Hindlimb muscle (tissue), 1 donor: ENCODE measurements at regions not wholly inside any gene's neighbourhood (a gene's known extent, or its start where the extent isn't known, plus 50 kb on each side); places are given as distances from the start of the nearest gene placed in this dataset.
"Not testable (repeated sequence)": the region's sequence is repeated elsewhere in the genome, so short reads cannot be mapped to it uniquely, and the experiment has no call there.

Experiments used
- DNase-seq: peaks from one replicate; pipeline ENCODE4 v3.0.0-alpha.2; 2013

- no peak for DNase-seq
Measured at GRCh38 chr14:84976805-84977204, 553.1 kb upstream of the FLRT2 start.

DNA sequence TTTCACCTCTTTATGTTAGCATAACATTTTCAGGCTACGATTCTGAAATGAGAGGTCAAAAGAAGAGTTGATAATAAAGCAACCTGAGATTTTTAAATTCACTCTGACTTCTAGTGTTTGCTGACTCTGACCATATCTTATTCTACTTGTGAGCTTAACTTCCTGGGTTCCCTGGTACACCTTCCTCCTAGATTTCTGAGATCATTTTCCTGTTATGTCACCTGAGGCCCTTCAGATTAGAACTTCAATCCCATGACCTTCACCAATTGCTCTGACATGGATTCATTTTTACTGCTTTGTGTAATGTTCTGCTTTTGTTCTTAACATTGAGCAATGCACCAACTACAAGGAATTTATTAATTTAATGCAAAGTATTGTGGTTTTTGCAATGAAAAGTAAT, 542.9 kb upstream of the FLRT2 start:
- no peak for DNase-seq

DNA sequence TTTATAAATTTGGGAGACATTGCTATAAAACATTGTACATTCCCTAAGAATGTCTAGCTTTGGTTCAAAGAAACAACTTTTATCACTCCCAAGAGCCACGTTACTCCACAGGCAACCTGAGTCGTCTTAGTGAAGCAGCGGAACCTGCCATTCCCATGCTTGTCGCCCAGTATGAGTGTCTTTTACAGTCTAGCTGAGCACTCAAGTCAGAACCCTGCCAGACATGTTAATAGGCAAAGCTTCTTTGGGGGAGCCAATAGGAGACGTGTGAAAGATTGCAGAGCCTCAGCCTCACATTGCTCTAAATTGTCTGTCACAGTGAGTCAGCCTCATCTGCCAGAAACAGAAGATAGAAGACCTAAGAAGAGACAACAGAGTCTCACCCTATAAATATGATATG, 541.6 kb upstream of the FLRT2 start:
- no peak for DNase-seq

DNA sequence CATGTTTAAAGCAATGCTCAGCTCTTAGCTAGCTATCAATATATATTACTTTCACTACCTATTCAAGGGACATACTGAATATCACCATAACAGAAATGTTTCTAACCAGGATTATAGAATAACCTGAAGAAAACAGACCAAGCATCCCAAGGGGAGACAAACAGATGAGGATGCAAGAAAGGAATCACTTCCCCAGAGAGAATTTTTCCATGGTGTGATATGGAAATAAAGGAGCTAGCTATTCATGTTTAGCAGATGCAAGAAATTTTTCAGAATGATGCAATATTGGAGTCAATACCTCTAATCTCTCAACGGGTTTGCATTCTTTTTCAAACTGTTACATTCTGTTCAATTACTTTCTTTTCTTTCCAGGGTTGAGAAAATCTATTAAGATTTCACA, 538.9 kb upstream of the FLRT2 start:
- peak; percentile 18 for DNase-seq

DNA sequence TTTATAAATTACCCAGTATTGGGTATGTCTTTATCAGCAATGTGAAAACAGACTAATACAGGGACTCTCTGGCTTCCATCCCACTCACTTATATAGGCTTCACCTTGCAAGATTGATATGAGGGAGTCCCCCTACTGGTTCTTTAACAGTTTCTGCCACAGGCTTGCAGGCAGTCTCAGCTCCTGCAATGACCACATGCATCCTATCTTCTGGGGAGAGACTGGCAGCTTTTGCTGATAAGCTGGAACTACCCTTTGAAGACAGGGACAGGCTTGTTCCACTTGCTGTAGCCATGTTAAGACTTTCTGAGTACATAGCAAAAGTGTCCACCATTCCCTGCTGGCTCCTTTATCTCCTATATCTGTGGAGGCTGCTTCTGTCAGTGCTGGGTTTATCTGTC, 531.7 kb upstream of the FLRT2 start:
- DNase-seq, result no peak

DNA sequence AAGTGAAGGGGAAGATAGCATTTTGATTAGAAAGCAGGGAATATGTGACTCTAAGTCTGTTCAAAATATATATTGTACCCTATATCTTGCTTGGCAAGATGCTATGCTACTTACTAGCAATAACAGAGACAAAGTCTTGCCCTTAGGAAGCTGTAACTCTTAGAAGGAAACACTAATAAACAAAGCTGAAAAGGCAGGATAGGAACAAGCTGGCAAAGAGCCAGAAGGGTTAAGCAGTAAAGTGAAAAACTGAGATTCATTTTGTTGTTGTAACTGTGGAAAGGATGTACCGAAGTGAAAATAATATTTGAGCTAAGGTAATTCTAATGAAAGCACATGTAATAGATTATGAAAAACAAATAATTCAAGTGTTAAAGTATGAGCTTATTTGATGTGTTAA, 527.1 kb upstream of the FLRT2 start:
- DNase-seq, result no peak

DNA sequence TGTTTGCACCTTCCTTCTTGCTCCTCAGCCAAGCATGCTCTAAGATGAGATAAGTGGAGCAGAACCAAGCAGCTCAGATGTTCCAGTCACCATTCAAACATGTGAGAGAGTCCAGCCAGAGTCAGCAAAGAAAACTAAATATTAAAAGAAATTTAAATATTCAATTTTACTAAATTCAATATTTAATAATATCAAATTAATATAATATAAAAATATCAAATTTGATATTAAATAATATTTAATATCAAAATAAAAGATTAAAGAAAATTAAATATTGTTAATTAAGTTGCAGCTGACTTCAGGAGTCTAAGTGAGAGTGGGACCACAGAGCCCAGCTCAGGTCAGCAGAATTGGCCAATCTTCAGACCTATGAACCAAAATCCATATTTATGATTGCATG, 526.1 kb upstream of the FLRT2 start:
- DNase-seq, result no peak

- DNase-seq, result no peak
Measured at GRCh38 chr14:85009506-85009905, 520.4 kb upstream of the FLRT2 start.

DNA sequence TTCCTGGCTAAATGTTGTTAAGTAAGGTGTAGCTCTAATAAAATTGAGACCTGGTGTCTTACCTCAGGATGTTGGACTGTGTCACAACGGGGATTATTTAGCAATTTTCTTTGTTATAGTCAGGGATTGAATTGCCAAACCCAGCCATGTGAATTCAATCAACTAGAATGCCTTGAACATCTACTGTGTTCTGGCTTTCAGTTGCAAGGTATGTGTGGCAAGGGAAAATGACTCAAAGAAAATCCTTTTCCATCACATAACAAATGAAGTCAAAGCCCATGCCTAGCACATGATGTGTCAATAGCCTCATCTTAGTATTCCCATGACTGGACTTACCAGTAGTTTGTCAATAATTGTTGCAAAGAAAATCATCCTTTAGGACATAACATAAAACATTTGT, 519.8 kb upstream of the FLRT2 start:
- no peak for DNase-seq

DNA sequence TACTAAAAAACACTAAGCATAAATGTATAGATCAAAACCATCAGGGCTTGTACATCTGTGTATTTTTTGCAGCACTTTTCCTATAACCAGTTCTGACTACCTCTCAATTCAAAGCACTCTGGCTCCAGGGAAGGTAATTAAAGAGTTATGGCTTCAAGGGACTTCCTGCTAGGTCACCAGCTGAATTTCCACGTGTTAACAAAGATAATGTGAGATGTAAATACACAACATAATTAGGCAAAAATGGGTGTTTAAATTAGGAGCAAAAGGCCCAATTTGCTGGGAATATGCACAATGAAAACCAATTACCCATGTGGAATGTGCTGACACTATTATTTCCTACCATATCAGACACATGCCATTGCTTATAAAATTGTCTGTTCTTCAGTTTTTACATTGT, 513.4 kb upstream of the FLRT2 start:
- no peak for DNase-seq

GRCh38 chr14:85023866-85024265, 506.1 kb upstream of the FLRT2 start:
- not testable (repeated sequence) for DNase-seq

- no peak for DNase-seq
Measured at GRCh38 chr14:85024931-85025330, 505.0 kb upstream of the FLRT2 start.

DNA sequence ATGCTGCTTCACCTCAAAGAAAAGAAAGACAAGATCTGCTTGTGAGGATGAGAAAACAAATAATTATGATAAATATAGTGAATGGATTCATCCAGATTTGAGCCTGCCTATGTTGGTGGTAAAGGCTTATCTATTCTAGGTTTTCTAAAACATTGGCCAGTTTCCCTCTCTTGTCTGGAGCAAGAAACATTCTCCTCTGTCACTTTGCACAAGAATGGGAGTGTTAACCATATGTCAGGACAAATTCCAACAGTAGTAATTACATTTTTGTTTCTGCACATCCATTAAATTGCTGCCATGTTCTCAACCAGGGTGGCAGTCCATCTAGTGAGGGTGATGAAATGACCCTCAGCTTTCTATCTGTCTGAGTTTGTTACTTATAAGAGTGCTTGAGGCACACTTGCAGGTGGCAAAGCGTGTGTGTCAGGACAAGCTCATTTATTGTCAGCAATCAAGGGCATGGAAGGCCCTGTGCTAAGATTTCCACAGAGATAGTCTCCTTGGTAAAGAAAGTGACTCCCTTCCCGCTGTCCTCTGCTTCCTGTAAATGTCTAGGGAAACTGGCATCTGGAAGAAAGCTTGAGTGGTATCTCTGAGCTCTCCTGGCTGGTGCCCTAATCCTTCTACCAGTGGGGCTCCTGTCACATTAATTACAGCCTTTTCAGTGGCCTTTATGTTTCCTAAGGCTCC, 502.1 kb upstream of the FLRT2 start:
- no peak for DNase-seq

DNA sequence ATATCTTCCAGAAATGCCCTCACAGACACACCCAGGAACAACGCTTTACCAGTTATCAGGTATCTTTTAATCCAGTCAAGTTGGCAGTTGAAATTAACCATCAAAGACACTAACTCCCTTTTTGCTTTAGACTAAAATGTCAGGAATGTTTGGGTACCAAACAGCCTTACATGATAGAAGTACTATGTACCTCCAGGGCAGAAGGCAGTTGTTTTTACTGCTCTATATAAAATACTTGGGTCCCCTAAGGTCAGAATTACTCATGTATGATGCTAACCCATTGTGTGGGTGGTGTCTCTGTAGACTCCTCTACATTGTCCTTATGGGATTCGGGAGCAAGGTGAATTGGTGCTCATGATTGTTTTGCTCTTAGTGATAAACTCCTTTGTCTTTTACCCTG, 492.5 kb upstream of the FLRT2 start:
- DNase-seq, result no peak

DNA sequence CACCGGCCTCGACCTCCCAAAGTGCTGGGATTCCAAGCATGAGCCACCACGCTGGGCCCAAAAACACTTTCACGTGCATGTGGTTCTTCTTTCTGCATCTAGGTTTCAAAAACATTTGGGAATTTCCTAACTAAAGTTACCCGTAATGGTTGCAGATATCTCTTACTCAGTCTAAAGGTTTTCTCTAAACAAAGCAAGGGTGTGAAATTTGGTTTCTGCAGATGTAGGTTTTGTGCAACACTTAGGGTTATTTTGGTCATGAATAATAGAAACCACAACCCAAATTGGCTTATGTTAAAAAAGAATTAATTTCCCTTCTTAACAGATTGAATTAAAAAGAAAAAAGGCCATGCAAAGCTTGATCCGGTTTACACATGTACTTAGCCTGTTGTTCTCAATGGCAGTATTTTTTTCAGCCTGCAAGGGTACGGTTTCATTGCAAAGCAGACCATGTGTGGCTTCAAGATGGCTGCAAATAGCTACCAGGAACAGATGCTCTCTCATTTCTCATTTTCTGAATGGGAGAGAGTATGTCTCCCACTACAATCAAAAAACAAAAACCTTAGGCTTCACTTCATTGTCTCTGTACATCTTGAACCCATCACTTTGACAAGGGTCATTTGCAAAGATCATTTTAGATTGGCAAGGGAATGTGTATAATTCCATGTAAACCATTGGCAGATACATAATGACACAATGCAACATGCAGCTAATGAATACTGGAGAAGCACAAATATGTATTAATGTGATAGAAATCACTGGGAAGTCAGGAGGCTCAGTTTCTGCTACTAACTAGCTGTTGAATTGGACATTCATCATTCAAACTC, 491.2 kb upstream of the FLRT2 start:
- DNase-seq, result no peak

GRCh38 chr14:85039353-85039626, 490.7 kb upstream of the FLRT2 start:
- no peak for DNase-seq

DNA sequence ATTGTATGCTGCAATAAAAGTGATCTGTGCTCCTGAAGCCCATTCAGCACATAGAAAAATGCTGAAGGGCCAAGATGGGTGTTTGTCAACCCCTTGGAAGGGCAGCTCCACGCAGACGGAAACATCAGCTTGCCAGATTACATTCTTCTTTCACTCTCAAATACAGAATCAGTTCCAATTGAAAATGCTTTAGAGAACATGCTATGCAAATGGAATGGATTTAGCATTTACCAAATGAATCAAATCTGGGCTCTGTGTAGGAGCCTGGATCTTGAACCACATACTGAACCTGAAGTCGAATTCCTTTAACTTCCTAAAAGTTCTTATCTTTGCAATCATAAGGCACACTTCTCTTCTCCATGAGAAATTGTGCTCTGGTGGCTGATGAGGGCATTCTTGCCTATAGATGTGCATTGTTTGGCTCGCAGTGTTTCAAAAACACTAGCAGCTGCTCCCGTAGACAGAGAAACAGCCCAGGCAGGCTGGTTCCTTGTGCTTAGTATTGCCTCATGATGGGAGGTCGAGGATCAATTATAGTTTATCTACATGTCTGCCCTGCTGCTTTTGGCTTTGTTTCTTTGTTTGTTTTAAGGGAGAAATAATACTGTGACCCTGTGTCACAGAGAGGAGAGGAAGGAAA, 489.8 kb upstream of the FLRT2 start:
- DNase-seq, result peak; percentile 32

DNA sequence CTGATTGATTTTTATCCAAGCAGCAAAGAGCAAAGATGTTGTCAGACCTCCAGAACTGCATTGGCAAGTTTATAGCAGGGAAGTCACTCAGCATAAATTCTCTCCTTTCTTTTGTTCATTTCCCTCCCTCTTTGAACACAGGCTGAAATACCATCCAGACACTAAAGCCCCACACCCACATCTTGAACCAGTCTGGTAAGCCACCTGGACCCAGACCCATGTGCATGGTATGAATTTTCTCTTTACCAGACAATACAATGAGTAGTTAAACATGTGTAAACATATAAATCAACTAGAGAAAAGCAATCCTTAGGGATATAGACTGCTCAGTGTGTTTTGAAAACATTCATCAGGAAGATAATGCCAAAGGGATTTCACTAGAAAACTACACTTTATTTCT, 488.3 kb upstream of the FLRT2 start:
- no peak for DNase-seq

DNA sequence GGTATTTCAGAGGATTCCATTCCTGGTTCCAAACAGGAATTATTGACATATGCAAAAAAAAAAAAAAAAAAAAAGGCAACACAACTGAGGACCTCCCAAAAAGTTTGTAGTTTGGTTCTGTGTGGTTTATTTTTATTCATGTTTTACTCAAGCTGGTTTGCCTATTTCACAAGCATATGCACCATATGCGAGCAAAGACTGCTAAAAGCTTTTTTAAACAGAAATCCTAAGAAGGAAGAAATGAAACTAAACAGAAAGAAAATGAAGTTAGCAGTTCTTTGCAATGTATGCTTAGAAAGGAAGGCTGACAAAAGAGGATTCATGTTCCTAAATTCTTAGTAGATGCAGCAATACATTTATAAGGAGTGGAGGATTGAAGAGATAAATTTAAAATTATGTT, 487.6 kb upstream of the FLRT2 start:
- DNase-seq, result no peak

DNA sequence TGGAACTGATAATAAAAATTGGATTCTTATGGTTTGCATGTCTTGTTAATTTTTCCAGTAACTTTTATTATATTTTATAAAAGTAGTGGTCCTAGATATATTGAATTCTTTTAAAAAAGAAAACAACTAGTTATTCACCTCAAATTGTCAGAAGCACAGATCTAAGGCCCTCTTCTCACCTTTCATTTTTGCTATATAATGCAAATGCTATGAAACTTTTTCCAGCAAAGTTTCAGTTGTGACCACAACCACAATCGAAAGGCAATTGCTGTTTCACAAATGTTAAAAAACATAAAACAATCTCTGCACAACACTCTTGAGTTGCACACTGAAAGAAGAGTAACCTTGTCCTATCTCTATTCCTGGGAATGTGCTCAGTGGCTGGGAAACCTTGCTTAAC, 479.8 kb upstream of the FLRT2 start:
- no peak for DNase-seq

DNA sequence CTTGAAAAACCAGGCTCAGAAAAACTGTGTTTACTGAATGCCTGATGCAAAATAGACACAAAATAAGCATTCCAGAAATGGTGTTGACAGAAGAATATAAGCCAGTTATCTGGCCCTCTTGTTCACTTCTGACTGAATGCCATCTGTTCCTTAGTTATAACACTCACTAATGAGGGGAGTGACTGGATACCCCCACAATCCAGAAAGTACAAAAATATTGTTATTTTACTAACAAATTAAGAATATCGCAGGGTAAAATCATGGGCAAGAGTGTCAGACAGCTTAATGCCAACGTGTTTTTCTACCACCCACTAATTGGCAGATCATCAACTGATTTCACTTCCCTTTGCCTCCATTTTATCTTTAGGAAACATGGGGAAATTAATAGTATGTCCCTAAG, 477.3 kb upstream of the FLRT2 start:
- DNase-seq, result no peak

DNA sequence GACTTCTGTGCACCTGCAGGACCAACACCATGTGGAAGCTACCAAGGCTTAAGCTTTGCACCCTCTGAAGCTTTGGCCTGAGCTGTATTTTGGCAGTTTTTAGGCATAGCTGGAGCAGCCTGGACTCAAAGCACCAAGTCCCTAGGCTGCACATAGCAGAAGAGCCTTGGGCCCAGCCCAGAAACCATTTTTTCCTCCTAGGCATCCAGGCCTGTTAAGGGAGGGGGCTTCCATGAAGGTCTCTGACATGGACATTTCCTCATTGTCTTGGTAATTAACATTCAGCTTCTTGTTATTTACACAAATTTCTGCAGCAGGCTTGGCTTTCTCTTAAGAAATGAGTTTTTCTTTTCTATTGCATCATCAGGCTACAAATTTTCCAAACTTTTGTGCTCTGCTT, 475.8 kb upstream of the FLRT2 start:
- DNase-seq, result no peak

- peak; percentile 15 for DNase-seq
Measured at GRCh38 chr14:85056267-85056666, 473.7 kb upstream of the FLRT2 start.

GRCh38 chr14:85057221-85057620, 472.7 kb upstream of the FLRT2 start:
- DNase-seq, result peak; percentile 23
